HCT116 (cell line): ENCODE measurements at regions not wholly inside any gene's neighbourhood (a gene's known extent, or its start where the extent isn't known, plus 50 kb on each side); places are given as distances from the start of the nearest gene placed in this dataset.

ENCODE experiments used
- ATF3 ChIP-seq: IDR thresholded peaks from 2 replicates; pipeline ENCODE4 v1.6.1; 2012
- CTCF ChIP-seq, 3 experiments: fragments of 200-600 bp in 1 of 3; sonication (generic) in 1 of 3; IDR thresholded peaks in 2 of 3; conservative IDR thresholded peaks in 1 of 3; 2 replicates each; pipeline ENCODE4 v1.5.1; 2012 to 2017; ENCODE audit warnings: low read depth in 2 of 3, low read length in 2 of 3, antibody characterized with exemption in 1 of 3, borderline replicate concordance in 1 of 3, control low read depth in 1 of 3, mild to moderate bottlenecking in 1 of 3, mixed read lengths in 1 of 3, mixed run types in 1 of 3, moderate library complexity in 1 of 3; ENCODE audit not compliant: insufficient read depth in 1 of 3
- EGR1 ChIP-seq: IDR thresholded peaks from 2 replicates; pipeline ENCODE4 v1.6.1; 2012; ENCODE audit warnings: low read depth
- ELF1 ChIP-seq: IDR thresholded peaks from 2 replicates; pipeline ENCODE4 v1.6.1; 2012; ENCODE audit warnings: low read depth, borderline replicate concordance
- EZH2 ChIP-seq: fragments of 200-600 bp; sonication (generic); IDR thresholded peaks from 2 replicates; pipeline ENCODE4 v1.6.1; 2017; ENCODE audit warnings: antibody characterized with exemption, mixed run types
- EZH2phosphoT487 ChIP-seq: fragments of 200-600 bp; IDR thresholded peaks from 2 replicates; pipeline ENCODE4 v1.6.1; 2018; ENCODE audit warnings: antibody characterized with exemption, borderline replicate concordance
- JUND ChIP-seq: IDR thresholded peaks from 2 replicates; pipeline ENCODE4 v1.6.1; 2012
- MAX ChIP-seq: IDR thresholded peaks from 2 replicates; pipeline ENCODE4 v1.6.1; 2012
- POLR2A ChIP-seq: IDR thresholded peaks from 2 replicates; pipeline ENCODE4 v1.7.0; 2011; ENCODE audit warnings: borderline replicate concordance; ENCODE audit not compliant: insufficient read depth, insufficient read length; ENCODE audit errors: extremely low read depth
- POLR2AphosphoS5 ChIP-seq: IDR thresholded peaks from 2 replicates; pipeline ENCODE4 v1.6.1; 2011; ENCODE audit warnings: mild to moderate bottlenecking, low read depth, low read length, moderate library complexity
- RAD21 ChIP-seq: IDR thresholded peaks from 2 replicates; pipeline ENCODE4 v1.6.1; 2012; ENCODE audit warnings: low read depth, mild to moderate bottlenecking
- REST ChIP-seq: IDR thresholded peaks from 2 replicates; pipeline ENCODE4 v1.6.1; 2012; ENCODE audit warnings: low read depth
- ZBTB33 ChIP-seq: IDR thresholded peaks from 2 replicates; pipeline ENCODE4 v1.6.1; 2011; ENCODE audit warnings: mild to moderate bottlenecking, low read length, moderate library complexity; ENCODE audit not compliant: insufficient replicate concordance; ENCODE audit errors: extremely low read depth

- TF ChIP-seq CTCF (IDR thresholded peaks at IDR 0.05 in 2 of 3, conservative IDR thresholded peaks at IDR 0.05 in 1 of 3; ENCODE audit: borderline replicate concordance in 1 of 3, insufficient read depth in 1 of 3, low read depth in 2 of 3, low read length in 2 of 3) (no peak), EGR1 (no peak), EZH2 (no peak), REST (no peak), POLR2AphosphoS5 (no peak), POLR2A (no peak), JUND (no peak), ZBTB33 (no peak), EZH2phosphoT487 (no peak), RAD21 (no peak), MAX (no peak), ATF3 (no peak), ELF1 (no peak)
Observed at GRCh38 chr4:19171832-19172231, 1079.9 kb upstream of the SLIT2 start.
